ENCODE measurements at regions not wholly inside any gene's neighbourhood (a gene's known extent, or its start where the extent isn't known, plus 50 kb on each side); places are given as distances from the start of the nearest gene placed in this dataset.

GRCh38 chr9:22383718-22384117 lies 62.9 kb upstream of the DMRTA1 start:
- Mint-ChIP-seq H3K36me3 (no peaks in the 10 kb centered on the region), H3K27me3 (no peaks in the 10 kb centered on the region), H3K9me3 (peaks cover 0 to 4% (median 0%) of the 10 kb centered on the region in 7 donors), H3K27ac (no peak overlapping the region), H3K4me1 (no peaks in the 10 kb centered on the region), H3K4me3 (no peak overlapping the region)
- no peak overlapping the region for H3K4me3 ChIP-seq (ENCODE audit: low read depth, low read length)
- no peaks in the 10 kb centered on the region for H3K27me3 ChIP-seq (ENCODE audit: control insufficient read depth, insufficient read depth, low read length)
- no peaks in the 10 kb centered on the region for H3K9me3 ChIP-seq (ENCODE audit: control insufficient read depth in 2 of 2, low read length in 2 of 2)
- no peak for DNase-seq
- no peaks in the 10 kb centered on the region for H3K36me3 ChIP-seq (ENCODE audit: control insufficient read depth, insufficient read depth, low read length)
- no peaks in the 10 kb centered on the region for H3K4me1 ChIP-seq (ENCODE audit: control insufficient read depth, insufficient read depth, low read length, poor library complexity, severe bottlenecking)
- ATAC-seq (ENCODE audit: low read depth in 2 of 2): no peak
- no peak overlapping the region for H3K27ac ChIP-seq (ENCODE audit: insufficient read depth, low read length, poor library complexity, severe bottlenecking)

GRCh38 chr9:22389271-22389670 lies 57.4 kb upstream of the DMRTA1 start:
- no peak overlapping the region for H3K4me3 ChIP-seq (ENCODE audit: low read depth, low read length)
- no peak overlapping the region for H3K4me3 Mint-ChIP-seq

GRCh38 chr9:22392523-22392922 lies 54.1 kb upstream of the DMRTA1 start:
- Mint-ChIP-seq H3K27ac (no peak overlapping the region), H3K4me3 (no peak overlapping the region), H3K9me3 (peaks cover 0 to 7% (median 2%) of the 10 kb centered on the region in 7 donors), H3K4me1 (no peaks in the 10 kb centered on the region), H3K27me3 (no peaks in the 10 kb centered on the region), H3K36me3 (no peaks in the 10 kb centered on the region)
- H3K4me1 ChIP-seq (ENCODE audit: control insufficient read depth, insufficient read depth, low read length, poor library complexity, severe bottlenecking): no peaks in the 10 kb centered on the region
- no peaks in the 10 kb centered on the region for H3K9me3 ChIP-seq (ENCODE audit: control insufficient read depth in 2 of 2, low read length in 2 of 2)
- H3K4me3 ChIP-seq (ENCODE audit: low read depth, low read length): no peak overlapping the region
- no peak for DNase-seq
- no peaks in the 10 kb centered on the region for H3K36me3 ChIP-seq (ENCODE audit: control insufficient read depth, insufficient read depth, low read length)
- no peak overlapping the region for H3K27ac ChIP-seq (ENCODE audit: insufficient read depth, low read length, poor library complexity, severe bottlenecking)
- H3K27me3 ChIP-seq (ENCODE audit: control insufficient read depth, insufficient read depth, low read length): no peaks in the 10 kb centered on the region
- no peak for ATAC-seq (ENCODE audit: low read depth in 2 of 2)

More at GRCh38 chr9:22389271-22389670, 57.4 kb upstream of the DMRTA1 start:
- Histone ChIP-seq H3K9me3 (ENCODE audit: control insufficient read depth in 2 of 2, low read length in 2 of 2) (no peaks in the 10 kb centered on the region), H3K27ac (ENCODE audit: insufficient read depth, low read length, poor library complexity, severe bottlenecking) (no peak overlapping the region), H3K36me3 (ENCODE audit: control insufficient read depth, insufficient read depth, low read length) (no peaks in the 10 kb centered on the region), H3K27me3 (ENCODE audit: control insufficient read depth, insufficient read depth, low read length) (no peaks in the 10 kb centered on the region), H3K4me1 (ENCODE audit: control insufficient read depth, insufficient read depth, low read length, poor library complexity, severe bottlenecking) (no peaks in the 10 kb centered on the region)
- no peaks in the 10 kb centered on the region for H3K36me3 Mint-ChIP-seq
- no peak overlapping the region for H3K27ac Mint-ChIP-seq
- ATAC-seq (ENCODE audit: low read depth in 2 of 2) (no peak), DNase-seq (no peak)
- H3K4me1 Mint-ChIP-seq: no peaks in the 10 kb centered on the region
- H3K27me3 Mint-ChIP-seq: no peaks in the 10 kb centered on the region
- H3K9me3 Mint-ChIP-seq: peaks cover 0 to 4% (median 0%) of the 10 kb centered on the region in 7 donors

GRCh38 chr9:22395687-22396141 lies 50.9 kb upstream of the DMRTA1 start:
- H3K36me3 Mint-ChIP-seq: no peaks in the 10 kb centered on the region
- no peak overlapping the region for H3K27ac ChIP-seq (ENCODE audit: insufficient read depth, low read length, poor library complexity, severe bottlenecking)
- no peaks in the 10 kb centered on the region for H3K4me1 ChIP-seq (ENCODE audit: control insufficient read depth, insufficient read depth, low read length, poor library complexity, severe bottlenecking)
- DNase-seq (no peak), ATAC-seq (ENCODE audit: low read depth in 2 of 2) (no peak)
- H3K27me3 ChIP-seq (ENCODE audit: control insufficient read depth, insufficient read depth, low read length): no peaks in the 10 kb centered on the region
- no peak overlapping the region for H3K27ac Mint-ChIP-seq
- peaks cover 0 to 7% (median 2%) of the 10 kb centered on the region in 7 donors for H3K9me3 Mint-ChIP-seq
- no peaks in the 10 kb centered on the region for H3K4me1 Mint-ChIP-seq
- H3K4me3 ChIP-seq (ENCODE audit: low read depth, low read length): no peak overlapping the region
- H3K36me3 ChIP-seq (ENCODE audit: control insufficient read depth, insufficient read depth, low read length): no peaks in the 10 kb centered on the region
- H3K27me3 Mint-ChIP-seq: no peaks in the 10 kb centered on the region
- no peak overlapping the region for H3K4me3 Mint-ChIP-seq
- no peaks in the 10 kb centered on the region for H3K9me3 ChIP-seq (ENCODE audit: control insufficient read depth in 2 of 2, low read length in 2 of 2)
